Keratinocyte (primary cell): ENCODE measurements at regions not wholly inside any gene's neighbourhood (a gene's known extent, or its start where the extent isn't known, plus 50 kb on each side); places are given as distances from the start of the nearest gene placed in this dataset.

Source experiments
- DNase-seq: peaks from one replicate; pipeline ENCODE4 v3.0.0-alpha.2; 2011; ENCODE audit warnings: low read depth, missing footprints, low spot score
- FAIRE-seq: peaks from 2 replicates; lab custom pipeline; 2011; peaks lifted over from hg19 to GRCh38; lab: Jason Lieb, UNC
- H2AFZ ChIP-seq: 2 replicates; pipeline ENCODE4 v1.6.0; 2012; ENCODE audit warnings: low read length, control low read depth, inconsistent platforms; ENCODE audit not compliant: control insufficient read depth
- H3K27ac ChIP-seq: 2 replicates; pipeline ENCODE4 v1.5.1; 2011; ENCODE audit warnings: low read length; ENCODE audit not compliant: control insufficient read depth, insufficient read depth
- H3K27me3 ChIP-seq: 3 replicates; pipeline ENCODE4 v1.6.0; 2011; ENCODE audit warnings: low read length; ENCODE audit not compliant: control insufficient read depth, insufficient read depth; ENCODE audit errors: extremely low read depth
- H3K36me3 ChIP-seq, 2 experiments: 2 replicates in 1 of 2; 3 replicates in 1 of 2; pipeline ENCODE4 v1.5.1; 2011; ENCODE audit warnings: low read length in 2 of 2, mild to moderate bottlenecking in 1 of 2; ENCODE audit not compliant: control insufficient read depth in 2 of 2, insufficient read depth in 2 of 2; ENCODE audit errors: extremely low read depth in 1 of 2
- H3K4me1 ChIP-seq: 3 replicates; pipeline ENCODE4 v1.5.1; 2011; ENCODE audit warnings: low read length; ENCODE audit not compliant: control insufficient read depth, insufficient read depth; ENCODE audit errors: extremely low read depth
- H3K4me2 ChIP-seq: 3 replicates; pipeline ENCODE4 v1.6.0; 2011; ENCODE audit warnings: low read depth, low read length; ENCODE audit not compliant: control insufficient read depth, insufficient read depth; ENCODE audit errors: extremely low read depth
- H3K4me3 ChIP-seq, 3 experiments: fragments of 200-600 bp in 1 of 3; sonication (generic) in 1 of 3; 2 replicates in 2 of 3; 3 replicates in 1 of 3; pipeline ENCODE4 v1.5.1; 2011 to 2016; ENCODE audit warnings: low read length in 3 of 3, mild to moderate bottlenecking in 3 of 3, control low read depth in 2 of 3, inconsistent platforms in 1 of 3, low read depth in 1 of 3, mixed read lengths in 1 of 3, mixed run types in 1 of 3, moderate library complexity in 1 of 3; ENCODE audit not compliant: control insufficient read depth in 2 of 3, insufficient read depth in 2 of 3; ENCODE audit errors: extremely low read depth in 1 of 3
- H3K79me2 ChIP-seq: 2 replicates; pipeline ENCODE4 v1.6.0; 2012; ENCODE audit warnings: low read length; ENCODE audit not compliant: control insufficient read depth, insufficient read depth
- H3K9ac ChIP-seq: 3 replicates; pipeline ENCODE4 v1.6.0; 2011; ENCODE audit warnings: low read length; ENCODE audit not compliant: control insufficient read depth, insufficient read depth; ENCODE audit errors: extremely low read depth
- H3K9me1 ChIP-seq: 3 replicates; pipeline ENCODE4 v1.6.0; 2011; ENCODE audit warnings: low read length; ENCODE audit not compliant: control insufficient read depth, insufficient read depth; ENCODE audit errors: extremely low read depth
- H3K9me3 ChIP-seq: 2 replicates; pipeline ENCODE4 v1.5.1; 2012; ENCODE audit warnings: low read depth, low read length; ENCODE audit not compliant: control insufficient read depth
- H4K20me1 ChIP-seq: 3 replicates; pipeline ENCODE4 v1.6.0; 2011; ENCODE audit warnings: low read length; ENCODE audit not compliant: control insufficient read depth, insufficient read depth; ENCODE audit errors: extremely low read depth
- EZH2 ChIP-seq: IDR thresholded peaks from one replicate; pipeline ENCODE4 v1.6.1; 2012; ENCODE audit warnings: inconsistent platforms, mild to moderate bottlenecking, low read length, moderate library complexity
- dilution Hi-C: fragments of 300-500 bp; cut with MboI; formaldehyde crosslinking; loops from one replicate; pipeline ENCODE4 v1.7.0; 2020; ENCODE audit warnings: low sequenced_read_pairs; ENCODE audit not compliant: extremely low pct_ligation_motif_present
- TF ChIP-seq, protein P1 (sequence below), 3 experiments: IDR thresholded peaks in 1 of 3; conservative IDR thresholded peaks in 1 of 3; optimal IDR thresholded peaks in 1 of 3; 2 replicates in 2 of 3; 3 replicates in 1 of 3; pipeline versions ENCODE3 to v1.5.1; 2011; ENCODE audit warnings: low read length in 3 of 3, mild to moderate bottlenecking in 3 of 3, moderate library complexity in 2 of 3, control low read depth in 1 of 3, inconsistent platforms in 1 of 3; ENCODE audit not compliant: insufficient read depth in 2 of 3; ENCODE audit errors: extremely low read depth in 1 of 3

DNA sequence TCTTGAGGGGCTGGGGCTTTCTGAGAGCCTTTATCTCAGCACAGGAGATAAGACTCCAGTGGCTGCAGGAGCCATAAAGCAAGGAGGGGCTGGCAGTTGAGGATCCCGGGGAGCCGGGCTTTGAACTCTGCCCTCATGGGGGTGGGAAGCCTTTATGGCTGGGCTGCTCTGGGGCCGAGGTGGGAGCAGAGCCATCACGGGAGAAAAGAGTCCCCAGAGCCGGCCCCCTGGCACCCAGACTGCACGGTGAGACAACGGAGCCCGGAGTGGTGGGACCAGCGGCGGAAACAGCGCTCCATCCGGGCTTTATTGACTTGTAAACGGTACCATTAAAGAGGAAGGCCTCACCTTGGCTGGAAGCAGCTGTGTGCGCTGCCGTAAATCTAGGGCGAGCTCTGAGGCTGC lies 162.6 kb downstream of the MYCN start:
- H3K9ac ChIP-seq: no peak overlapping the region
- H3K4me3 ChIP-seq: no peak overlapping the region
- no peaks in the 10 kb centered on the region for H3K9me1 ChIP-seq
- H3K36me3 ChIP-seq: no peaks in the 10 kb centered on the region
- H3K4me1 ChIP-seq: no peaks in the 10 kb centered on the region
- TF ChIP-seq, protein P1, sequence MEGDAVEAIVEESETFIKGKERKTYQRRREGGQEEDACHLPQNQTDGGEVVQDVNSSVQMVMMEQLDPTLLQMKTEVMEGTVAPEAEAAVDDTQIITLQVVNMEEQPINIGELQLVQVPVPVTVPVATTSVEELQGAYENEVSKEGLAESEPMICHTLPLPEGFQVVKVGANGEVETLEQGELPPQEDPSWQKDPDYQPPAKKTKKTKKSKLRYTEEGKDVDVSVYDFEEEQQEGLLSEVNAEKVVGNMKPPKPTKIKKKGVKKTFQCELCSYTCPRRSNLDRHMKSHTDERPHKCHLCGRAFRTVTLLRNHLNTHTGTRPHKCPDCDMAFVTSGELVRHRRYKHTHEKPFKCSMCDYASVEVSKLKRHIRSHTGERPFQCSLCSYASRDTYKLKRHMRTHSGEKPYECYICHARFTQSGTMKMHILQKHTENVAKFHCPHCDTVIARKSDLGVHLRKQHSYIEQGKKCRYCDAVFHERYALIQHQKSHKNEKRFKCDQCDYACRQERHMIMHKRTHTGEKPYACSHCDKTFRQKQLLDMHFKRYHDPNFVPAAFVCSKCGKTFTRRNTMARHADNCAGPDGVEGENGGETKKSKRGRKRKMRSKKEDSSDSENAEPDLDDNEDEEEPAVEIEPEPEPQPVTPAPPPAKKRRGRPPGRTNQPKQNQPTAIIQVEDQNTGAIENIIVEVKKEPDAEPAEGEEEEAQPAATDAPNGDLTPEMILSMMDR (optimal IDR thresholded peaks at IDR 0.05 in 1 of 3, IDR thresholded peaks at IDR 0.05 in 1 of 3, conservative IDR thresholded peaks at IDR 0.05 in 1 of 3; ENCODE audit: extremely low read depth in 1 of 3, insufficient read depth in 2 of 3, low read length in 3 of 3): no peak
- TF ChIP-seq EZH2: no peak
- dilution Hi-C loops: no loop called here
- H3K27me3 ChIP-seq: no peaks in the 10 kb centered on the region
- H3K4me2 ChIP-seq: no peak overlapping the region
- DNase-seq: no peak
- no peaks in the 10 kb centered on the region for H3K9me3 ChIP-seq
- no peak overlapping the region for H2AFZ ChIP-seq
- H4K20me1 ChIP-seq: no peaks in the 10 kb centered on the region
- no peak overlapping the region for H3K27ac ChIP-seq
- no peaks in the 10 kb centered on the region for H3K79me2 ChIP-seq
- FAIRE-seq: no peak

DNA sequence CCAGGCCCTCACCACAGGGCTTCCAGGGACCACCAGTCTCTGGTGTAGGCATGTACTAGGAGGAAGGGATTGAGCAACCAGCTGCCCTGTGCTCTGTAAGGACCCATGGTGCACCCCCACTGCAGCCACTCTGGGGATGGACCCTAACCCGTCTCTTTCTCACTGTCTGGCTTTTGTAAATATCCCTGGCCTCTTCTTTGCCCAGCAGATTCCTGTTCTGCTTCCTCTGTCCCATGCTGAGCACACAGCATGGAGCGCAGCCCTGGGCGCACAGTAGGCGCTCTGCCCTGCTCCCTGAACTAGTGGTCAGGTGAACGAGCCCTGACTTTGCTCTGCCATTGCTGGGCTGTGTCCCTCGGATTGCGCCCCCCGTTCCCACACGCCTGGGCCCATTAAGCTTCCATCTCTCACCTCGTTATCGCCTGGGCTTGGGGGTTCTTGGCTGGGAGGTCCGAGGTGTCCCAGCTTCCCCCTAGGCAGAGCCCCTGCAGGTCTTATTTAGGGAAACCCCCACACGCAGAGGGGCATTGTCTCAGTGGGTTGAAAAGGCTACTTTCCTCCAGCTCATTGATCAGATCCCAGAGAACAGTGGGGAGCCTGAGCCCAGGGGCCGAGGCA lies 162.1 kb downstream of the MYCN start:
- no peaks in the 10 kb centered on the region for H3K27me3 ChIP-seq
- no peaks in the 10 kb centered on the region for H3K9me1 ChIP-seq
- no peak for TF ChIP-seq EZH2
- TF ChIP-seq, protein P1 (optimal IDR thresholded peaks at IDR 0.05 in 1 of 3, IDR thresholded peaks at IDR 0.05 in 1 of 3, conservative IDR thresholded peaks at IDR 0.05 in 1 of 3; ENCODE audit: extremely low read depth in 1 of 3, insufficient read depth in 2 of 3, low read length in 3 of 3): no peak
- no peak overlapping the region for H3K4me3 ChIP-seq
- H3K27ac ChIP-seq: no peak overlapping the region
- DNase-seq (no peak), FAIRE-seq (no peak)
- no peak overlapping the region for H3K4me2 ChIP-seq
- no peaks in the 10 kb centered on the region for H3K9me3 ChIP-seq
- H4K20me1 ChIP-seq: no peaks in the 10 kb centered on the region
- dilution Hi-C loops: no loop called here
- H3K4me1 ChIP-seq: no peaks in the 10 kb centered on the region
- no peak overlapping the region for H2AFZ ChIP-seq
- H3K9ac ChIP-seq: no peak overlapping the region
- no peaks in the 10 kb centered on the region for H3K36me3 ChIP-seq
- H3K79me2 ChIP-seq: no peaks in the 10 kb centered on the region
